DOHH2 (cell line): ENCODE measurements at regions not wholly inside any gene's neighbourhood (a gene's known extent, or its start where the extent isn't known, plus 50 kb on each side); places are given as distances from the start of the nearest gene placed in this dataset.

Experiments used
- H3F3A ChIP-seq: fragments of 200-600 bp; sonication (generic), shearing (Covaris generic); 2 replicates; pipeline ENCODE4 v1.6.0; 2016; ENCODE audit warnings: antibody characterized with exemption, mild to moderate bottlenecking; ENCODE audit not compliant: control insufficient read depth, insufficient read depth
- H3K27ac ChIP-seq: fragments of 200-600 bp; sonication (generic); 2 replicates; pipeline ENCODE4 v1.5.1; 2014; ENCODE audit warnings: low read depth, mild to moderate bottlenecking, low read length, moderate library complexity
- H3K27me3 ChIP-seq: fragments of 200-600 bp; sonication (generic); 2 replicates; pipeline ENCODE4 v1.6.1; 2014; ENCODE audit warnings: mild to moderate bottlenecking, low read length, mixed read lengths; ENCODE audit not compliant: control insufficient read depth
- H3K36me3 ChIP-seq: fragments of 200-600 bp; sonication (generic); 2 replicates; pipeline ENCODE4 v1.6.1; 2014; ENCODE audit warnings: mild to moderate bottlenecking, low read length, moderate library complexity, mixed read lengths; ENCODE audit not compliant: control insufficient read depth
- H3K4me1 ChIP-seq: fragments of 200-600 bp; sonication (generic); 2 replicates; pipeline ENCODE4 v1.6.1; 2014; ENCODE audit warnings: mild to moderate bottlenecking, low read length, mixed read lengths; ENCODE audit not compliant: control insufficient read depth
- H3K4me2 ChIP-seq: fragments of 200-600 bp; sonication (generic); 2 replicates; pipeline ENCODE4 v1.6.0; 2014; ENCODE audit warnings: mild to moderate bottlenecking, low read length, moderate library complexity
- H3K4me3 ChIP-seq: fragments of 200-600 bp; sonication (generic); 2 replicates; pipeline ENCODE4 v1.5.1; 2014; ENCODE audit warnings: mild to moderate bottlenecking, low read length, mixed read lengths
- H3K79me2 ChIP-seq: fragments of 200-600 bp; sonication (generic); 2 replicates; pipeline ENCODE4 v1.6.1; 2014; ENCODE audit warnings: mild to moderate bottlenecking, low read length, mixed read lengths; ENCODE audit not compliant: control insufficient read depth
- H3K9me2 ChIP-seq: fragments of 200-600 bp; sonication (generic); replicated peaks from 2 replicates; pipeline ENCODE4 v1.6.1; 2014; ENCODE audit warnings: mild to moderate bottlenecking, low read length, mixed read lengths; ENCODE audit not compliant: control insufficient read depth
- H3K9me3 ChIP-seq: fragments of 200-600 bp; sonication (generic); 2 replicates; pipeline ENCODE4 v1.6.1; 2014; ENCODE audit warnings: antibody characterized with exemption, low read length, mixed read lengths; ENCODE audit not compliant: control insufficient read depth, insufficient read depth
- H4K20me1 ChIP-seq: fragments of 200-600 bp; sonication (generic); 2 replicates; pipeline ENCODE4 v1.6.0; 2014; ENCODE audit warnings: low read depth, mild to moderate bottlenecking, antibody characterized with exemption, low read length, moderate library complexity; ENCODE audit not compliant: control insufficient read depth, insufficient read depth
- CTCF ChIP-seq: fragments of 200-600 bp; sonication (generic); IDR thresholded peaks from one replicate; pipeline ENCODE4 v1.5.1; 2014; ENCODE audit warnings: antibody characterized with exemption, mild to moderate bottlenecking, low read depth, low read length; ENCODE audit not compliant: poor library complexity, severe bottlenecking
- EZH2phosphoT487 ChIP-seq: fragments of 200-600 bp; sonication (generic); IDR thresholded peaks from 2 replicates; pipeline ENCODE4 v1.6.1; 2017; ENCODE audit warnings: borderline replicate concordance, mild to moderate bottlenecking, antibody characterized with exemption, low read length, moderate library complexity, mixed read lengths

- Histone ChIP-seq H3K36me3 (no peaks in the 10 kb centered on the region), H3K4me1 (no peaks in the 10 kb centered on the region), H3K27ac (no peak overlapping the region), H3K9me2 (no peaks in the 10 kb centered on the region), H4K20me1 (no peaks in the 10 kb centered on the region), H3K79me2 (no peaks in the 10 kb centered on the region), H3K27me3 (no peaks in the 10 kb centered on the region), H3K9me3 (no peaks in the 10 kb centered on the region), H3F3A (no peaks in the 10 kb centered on the region), H3K4me2 (no peak overlapping the region), H3K4me3 (no peak overlapping the region)
- no peak for TF ChIP-seq EZH2phosphoT487
- no peak for TF ChIP-seq CTCF
Measured at GRCh38 chr9:12613071-12613470, 80.1 kb upstream of the TYRP1 start.

- H3K4me3 ChIP-seq, result no peak overlapping the region
- H3K9me2 ChIP-seq, result no peaks in the 10 kb centered on the region
- no peak for TF ChIP-seq EZH2phosphoT487
- no peak for TF ChIP-seq CTCF
- H3K79me2 ChIP-seq, result no peaks in the 10 kb centered on the region
- no peaks in the 10 kb centered on the region for H3K36me3 ChIP-seq
- no peaks in the 10 kb centered on the region for H3F3A ChIP-seq
- H3K27me3 ChIP-seq, result no peaks in the 10 kb centered on the region
- no peaks in the 10 kb centered on the region for H3K4me1 ChIP-seq
- H4K20me1 ChIP-seq, result no peaks in the 10 kb centered on the region
- H3K27ac ChIP-seq, result no peak overlapping the region
- H3K9me3 ChIP-seq, result no peaks in the 10 kb centered on the region
- no peak overlapping the region for H3K4me2 ChIP-seq
Measured at GRCh38 chr9:12614488-12614887, 78.7 kb upstream of the TYRP1 start.

- Histone ChIP-seq H3K36me3 (no peaks in the 10 kb centered on the region), H3K27ac (no peak overlapping the region), H3F3A (no peaks in the 10 kb centered on the region), H3K4me3 (no peak overlapping the region), H3K9me3 (no peaks in the 10 kb centered on the region), H3K79me2 (no peaks in the 10 kb centered on the region), H4K20me1 (no peaks in the 10 kb centered on the region), H3K4me1 (no peaks in the 10 kb centered on the region), H3K9me2 (no peaks in the 10 kb centered on the region), H3K27me3 (no peaks in the 10 kb centered on the region), H3K4me2 (no peak overlapping the region)
- TF ChIP-seq EZH2phosphoT487 (no peak), CTCF (no peak)
Measured at GRCh38 chr9:12618956-12619355, 74.2 kb upstream of the TYRP1 start.

GRCh38 chr9:12625844-12626243, 67.3 kb upstream of the TYRP1 start:
- Histone ChIP-seq H3K36me3 (no peaks in the 10 kb centered on the region), H3K27me3 (no peaks in the 10 kb centered on the region), H3K4me3 (no peak overlapping the region), H3K9me2 (no peaks in the 10 kb centered on the region), H4K20me1 (no peaks in the 10 kb centered on the region), H3K79me2 (no peaks in the 10 kb centered on the region), H3K27ac (no peak overlapping the region), H3K4me2 (no peak overlapping the region), H3K4me1 (no peaks in the 10 kb centered on the region), H3K9me3 (no peaks in the 10 kb centered on the region), H3F3A (no peaks in the 10 kb centered on the region)
- TF ChIP-seq CTCF, result no peak
- TF ChIP-seq EZH2phosphoT487, result no peak
